ENCODE measurements at regions not wholly inside any gene's neighbourhood (a gene's known extent, or its start where the extent isn't known, plus 50 kb on each side); places are given as distances from the start of the nearest gene placed in this dataset.

DNA sequence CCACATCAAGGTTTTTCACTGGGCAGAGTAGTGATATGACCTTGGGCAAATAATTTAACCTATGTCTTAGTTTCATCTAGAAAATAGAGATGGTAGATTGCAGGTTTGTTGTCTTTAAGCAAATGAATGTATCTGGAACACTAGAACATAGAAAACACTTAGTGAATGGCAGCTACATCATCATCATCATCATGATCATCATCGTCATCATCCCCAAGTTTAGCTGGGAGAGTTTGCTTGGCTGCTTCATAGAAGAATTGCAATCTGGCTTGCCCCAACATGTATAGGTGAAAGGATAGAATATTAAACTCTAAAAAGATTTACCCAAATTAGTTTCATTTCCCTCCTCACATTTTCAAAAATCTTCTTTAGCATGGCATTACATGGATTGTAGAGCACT lies 91.3 kb upstream of the TMEM260 start:
- no peak for DNase-seq
- no peak overlapping the region for H3K27ac ChIP-seq
- H3K4me3 ChIP-seq = no peak overlapping the region
- peaks cover 0 to 8% (median 3%) of the 10 kb centered on the region in 4 donors for H3K4me1 ChIP-seq
- no peaks in the 10 kb centered on the region for H3K36me3 ChIP-seq
- no peaks in the 10 kb centered on the region for H3K9me3 ChIP-seq
- H3K27me3 ChIP-seq = no peaks in the 10 kb centered on the region
- intact Hi-C loops (cut with DNase I; ENCODE audit: low total_unique reads) = no loop called here
- TF ChIP-seq, protein P1, sequence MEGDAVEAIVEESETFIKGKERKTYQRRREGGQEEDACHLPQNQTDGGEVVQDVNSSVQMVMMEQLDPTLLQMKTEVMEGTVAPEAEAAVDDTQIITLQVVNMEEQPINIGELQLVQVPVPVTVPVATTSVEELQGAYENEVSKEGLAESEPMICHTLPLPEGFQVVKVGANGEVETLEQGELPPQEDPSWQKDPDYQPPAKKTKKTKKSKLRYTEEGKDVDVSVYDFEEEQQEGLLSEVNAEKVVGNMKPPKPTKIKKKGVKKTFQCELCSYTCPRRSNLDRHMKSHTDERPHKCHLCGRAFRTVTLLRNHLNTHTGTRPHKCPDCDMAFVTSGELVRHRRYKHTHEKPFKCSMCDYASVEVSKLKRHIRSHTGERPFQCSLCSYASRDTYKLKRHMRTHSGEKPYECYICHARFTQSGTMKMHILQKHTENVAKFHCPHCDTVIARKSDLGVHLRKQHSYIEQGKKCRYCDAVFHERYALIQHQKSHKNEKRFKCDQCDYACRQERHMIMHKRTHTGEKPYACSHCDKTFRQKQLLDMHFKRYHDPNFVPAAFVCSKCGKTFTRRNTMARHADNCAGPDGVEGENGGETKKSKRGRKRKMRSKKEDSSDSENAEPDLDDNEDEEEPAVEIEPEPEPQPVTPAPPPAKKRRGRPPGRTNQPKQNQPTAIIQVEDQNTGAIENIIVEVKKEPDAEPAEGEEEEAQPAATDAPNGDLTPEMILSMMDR (IDR thresholded peaks at IDR 0.05) = no peak

DNA sequence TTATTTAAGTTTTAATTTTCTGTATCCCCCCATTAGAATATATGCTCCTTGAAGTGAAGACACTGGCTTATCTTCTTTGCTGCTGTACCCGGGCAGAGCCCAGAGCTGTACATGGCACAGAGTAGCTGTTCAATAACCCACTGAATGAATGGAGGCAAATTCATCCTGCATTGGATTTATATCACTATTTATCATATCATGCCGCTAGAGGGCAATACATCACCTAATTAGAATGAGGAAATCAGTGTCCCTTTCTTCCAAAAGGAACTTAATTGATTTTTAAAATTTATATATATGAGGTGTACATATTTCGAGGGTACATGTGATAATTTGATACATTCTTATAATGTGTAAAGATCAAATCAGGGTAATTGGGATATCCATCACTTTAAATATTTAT lies 89.2 kb upstream of the TMEM260 start:
- Histone ChIP-seq H3K4me3 (no peak overlapping the region), H3K36me3 (no peaks in the 10 kb centered on the region), H3K27ac (no peak overlapping the region), H3K4me1 (peaks cover 0 to 8% (median 3%) of the 10 kb centered on the region in 4 donors), H3K9me3 (no peaks in the 10 kb centered on the region), H3K27me3 (no peaks in the 10 kb centered on the region)
- TF ChIP-seq, protein P1 (IDR thresholded peaks at IDR 0.05) = peak; percentile 40 to 46
- no peak for DNase-seq
- intact Hi-C loops (cut with DNase I; ENCODE audit: low total_unique reads) = loop anchor here (5.0 kb wide), 1 partner anchor 827 kb away; no protein-coding TSS in a partner anchor

DNA sequence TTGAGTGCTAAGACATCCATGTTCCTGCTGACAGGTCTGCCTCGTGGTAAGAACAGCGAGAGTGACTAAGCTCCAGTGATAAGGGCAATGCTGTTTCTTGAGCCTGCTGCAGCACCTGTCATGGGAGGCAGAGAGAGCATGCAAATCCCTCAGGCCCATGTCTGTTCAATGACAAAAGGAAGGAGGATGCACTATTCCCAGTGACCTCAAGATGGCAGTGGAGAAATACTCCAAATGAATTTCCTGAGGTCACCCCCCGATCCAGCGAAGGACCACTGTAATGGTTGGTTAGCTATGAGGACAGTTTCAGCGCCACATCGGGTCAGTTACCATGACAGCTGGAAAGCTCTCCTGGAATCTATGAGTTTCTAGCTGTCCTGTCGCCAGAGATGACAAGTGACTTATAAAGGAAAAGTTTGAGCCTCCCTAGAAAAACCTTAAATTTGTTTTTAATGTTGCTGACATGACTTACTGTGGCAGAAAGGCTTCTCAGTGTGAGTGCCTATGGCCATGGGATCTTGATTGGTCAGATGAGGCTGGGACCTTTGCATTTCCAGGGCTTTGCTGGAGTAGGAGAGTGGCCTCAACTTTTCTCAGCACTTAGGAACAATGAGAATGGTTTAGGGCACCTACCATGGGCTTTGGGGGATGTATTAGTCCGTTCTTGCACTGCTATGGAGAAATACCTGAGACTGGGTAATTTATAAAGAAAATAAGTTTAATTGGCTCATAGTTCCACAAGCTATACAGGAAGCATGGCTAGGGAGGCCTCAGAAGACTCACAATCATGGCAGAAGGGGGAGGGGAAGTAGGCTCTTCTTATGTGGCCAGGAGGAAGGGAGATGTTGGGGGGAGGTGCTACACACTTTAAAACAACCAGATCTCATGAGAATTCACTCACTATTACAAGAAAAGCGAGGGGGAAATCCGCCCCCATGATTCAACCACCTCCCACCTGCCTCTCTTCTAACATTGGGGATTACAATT lies 88.0 kb upstream of the TMEM260 start:
- no peaks in the 10 kb centered on the region for H3K9me3 ChIP-seq
- H3K4me3 ChIP-seq = no peak overlapping the region

DNA sequence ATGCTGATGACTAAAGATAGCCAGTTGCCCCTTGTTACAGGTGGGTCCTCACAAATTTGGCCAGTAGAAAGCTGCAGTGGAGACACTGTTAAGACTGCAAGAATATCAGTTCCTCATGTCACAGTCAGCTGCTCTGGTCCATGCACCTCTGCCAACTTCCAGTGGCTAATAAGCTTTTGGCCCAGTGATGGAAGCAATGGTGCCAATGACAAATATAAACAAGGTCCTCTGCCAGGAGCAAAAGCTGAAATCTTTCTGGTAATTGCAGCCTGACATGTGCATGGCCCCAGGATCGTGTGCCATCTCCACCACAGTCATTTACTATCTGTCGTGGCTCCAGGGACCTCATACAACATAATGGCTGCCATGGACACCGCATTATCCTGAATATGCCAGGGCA lies 85.4 kb upstream of the TMEM260 start:
- H3K4me3 ChIP-seq = no peak overlapping the region
- H3K36me3 ChIP-seq = no peaks in the 10 kb centered on the region
- no peaks in the 10 kb centered on the region for H3K9me3 ChIP-seq
- DNase-seq = no peak
- TF ChIP-seq, protein P1 (IDR thresholded peaks at IDR 0.05) = no peak
- H3K27ac ChIP-seq = no peak overlapping the region
- intact Hi-C loops (cut with DNase I; ENCODE audit: low total_unique reads) = loop anchor here (5.0 kb wide), 1 partner anchor 823 kb away; no protein-coding TSS in a partner anchor
- H3K4me1 ChIP-seq = peaks cover 0 to 8% (median 3%) of the 10 kb centered on the region in 4 donors
- no peaks in the 10 kb centered on the region for H3K27me3 ChIP-seq

More for the DNA sequence above, 88.0 kb upstream of the TMEM260 start:
- intact Hi-C loops (cut with DNase I; ENCODE audit: low total_unique reads) = loop anchor here (5.0 kb wide), 1 partner anchor 826 kb away; no protein-coding TSS in a partner anchor
- Histone ChIP-seq H3K27ac (no peak overlapping the region), H3K27me3 (no peaks in the 10 kb centered on the region), H3K4me1 (peaks cover 0 to 8% (median 3%) of the 10 kb centered on the region in 4 donors), H3K36me3 (no peaks in the 10 kb centered on the region)
- peak in 1 of 2 donors; percentile 28 for DNase-seq
- TF ChIP-seq, protein P1 (IDR thresholded peaks at IDR 0.05) = peak; percentile 46 to 57

DNA sequence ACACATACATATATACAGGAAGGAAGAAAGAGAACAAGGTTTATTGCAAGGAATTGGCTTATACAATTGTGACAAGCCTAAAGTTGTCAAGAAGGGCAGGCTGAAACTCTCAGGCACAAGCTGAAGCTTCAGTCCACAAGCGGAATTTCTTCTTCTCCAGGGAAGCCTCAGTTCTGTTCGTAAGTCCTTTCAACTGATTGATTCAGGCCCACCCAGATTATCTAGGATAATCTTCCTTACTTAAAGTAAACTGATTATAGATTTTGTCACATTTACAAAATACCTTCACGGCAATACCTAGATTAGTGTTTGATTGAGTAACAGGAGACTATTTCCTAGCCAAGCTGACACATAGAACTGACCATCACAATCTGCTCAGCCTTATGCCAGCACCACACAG lies 81.5 kb upstream of the TMEM260 start:
- no peaks in the 10 kb centered on the region for H3K36me3 ChIP-seq
- intact Hi-C loops (cut with DNase I; ENCODE audit: low total_unique reads) = no loop called here
- TF ChIP-seq, protein P1 (IDR thresholded peaks at IDR 0.05) = no peak
- DNase-seq = no peak
- H3K4me1 ChIP-seq = no peaks in the 10 kb centered on the region
- no peaks in the 10 kb centered on the region for H3K9me3 ChIP-seq
- no peak overlapping the region for H3K4me3 ChIP-seq
- H3K27me3 ChIP-seq = no peaks in the 10 kb centered on the region
- no peak overlapping the region for H3K27ac ChIP-seq
